WTC11 (cell line): ENCODE measurements at regions not wholly inside any gene's neighbourhood (a gene's known extent, or its start where the extent isn't known, plus 50 kb on each side); places are given as distances from the start of the nearest gene placed in this dataset.

Experiments
- ATAC-seq: fragments of 200-7000 bp; cut with Tn5 transposase; 2 replicates; pipeline ENCODE4 v1.10.0; 2021; ENCODE audit warnings: mild to moderate bottlenecking, moderate library complexity
- CTCF ChIA-PET: fragments of 300-600 bp; sonication (Branson Sonifier 250); formaldehyde crosslinking; loops from one replicate; lab custom pipeline; 2021; ENCODE audit warnings: antibody characterized with exemption; lab: Charles Lee
- POLR2A ChIA-PET: fragments of 350-600 bp; sonication (Branson Sonifier 250); formaldehyde crosslinking; loops from one replicate; lab custom pipeline; 2021; ENCODE audit warnings: antibody characterized with exemption; lab: Charles Lee
- DNase-seq: peaks from one replicate; pipeline ENCODE4 v3.0.0; 2021; ENCODE audit warnings: low spot score
- H3K27ac Mint-ChIP-seq: 2 replicates; pipeline ENCODE4 v1.8.0; 2021; ENCODE audit warnings: mixed read lengths
- H3K27me3 Mint-ChIP-seq: 2 replicates; pipeline ENCODE4 v1.8.0; 2021; ENCODE audit warnings: low read depth, mild to moderate bottlenecking, moderate library complexity, mixed read lengths
- H3K36me3 Mint-ChIP-seq: 2 replicates; pipeline ENCODE4 v1.8.0; 2021; ENCODE audit warnings: mixed read lengths
- H3K4me1 Mint-ChIP-seq: 2 replicates; pipeline ENCODE4 v1.8.0; 2022; ENCODE audit warnings: mixed read lengths
- H3K4me3 Mint-ChIP-seq: 2 replicates; pipeline ENCODE4 v1.8.0; 2021; ENCODE audit warnings: mild to moderate bottlenecking, moderate library complexity, mixed read lengths
- H3K9me3 Mint-ChIP-seq: 2 replicates; pipeline ENCODE4 v1.8.0; 2021; ENCODE audit warnings: mixed read lengths
- ATF6 ChIP-seq: sonication (generic); formaldehyde crosslinking; IDR thresholded peaks from 2 replicates; pipeline ENCODE4 v1.8.1; 2023; ENCODE audit warnings: mild to moderate bottlenecking, missing genetic modification reagents
- CTCF ChIP-seq: fragments of 200-600 bp; IDR thresholded peaks from 2 replicates; pipeline ENCODE4 v1.8.0; 2022; ENCODE audit warnings: antibody characterized with exemption
- E2F1 ChIP-seq: sonication (generic); formaldehyde crosslinking; IDR thresholded peaks from 2 replicates; pipeline ENCODE4 v1.8.0; 2022; ENCODE audit warnings: mild to moderate bottlenecking, missing genetic modification reagents
- E2F4 ChIP-seq: sonication (generic); formaldehyde crosslinking; IDR thresholded peaks from 2 replicates; pipeline ENCODE4 v1.8.1; 2022; ENCODE audit warnings: low read depth, mild to moderate bottlenecking, moderate library complexity, missing genetic modification reagents, borderline replicate concordance
- E2F5 ChIP-seq: sonication (generic); formaldehyde crosslinking; IDR thresholded peaks from 2 replicates; pipeline ENCODE4 v1.8.1; 2022; ENCODE audit warnings: mild to moderate bottlenecking, moderate library complexity, missing genetic modification reagents
- ESRRA ChIP-seq: sonication (generic); formaldehyde crosslinking; IDR thresholded peaks from 2 replicates; pipeline ENCODE4 v1.8.1; 2022; ENCODE audit warnings: mild to moderate bottlenecking, missing genetic modification reagents, borderline replicate concordance
- GTF2I ChIP-seq: fragments of 250-450 bp; sonication (Bioruptor Pico); conservative IDR thresholded peaks from 2 replicates; pipeline ENCODE4 v1.4.0; 2021; ENCODE audit warnings: mild to moderate bottlenecking
- JAZF1 ChIP-seq: fragments of 250-450 bp; sonication (Bioruptor Pico); IDR thresholded peaks from 2 replicates; pipeline ENCODE4 v1.9.0; 2021; ENCODE audit warnings: moderate library complexity, mild to moderate bottlenecking, inconsistent platforms
- JUN ChIP-seq: sonication (generic); formaldehyde crosslinking; IDR thresholded peaks from 2 replicates; pipeline ENCODE4 v1.8.0; 2023; ENCODE audit warnings: mild to moderate bottlenecking, missing genetic modification reagents
- OVOL2 ChIP-seq: fragments of 250-450 bp; sonication (Bioruptor Pico); IDR thresholded peaks from 2 replicates; pipeline ENCODE4 v1.9.0; 2021; ENCODE audit warnings: mild to moderate bottlenecking, borderline replicate concordance
- PREB ChIP-seq: sonication (generic); formaldehyde crosslinking; IDR thresholded peaks from 2 replicates; pipeline ENCODE4 v1.8.1; 2022; ENCODE audit warnings: mild to moderate bottlenecking, missing genetic modification reagents, moderate library complexity, borderline replicate concordance
- RELA ChIP-seq: sonication (generic); formaldehyde crosslinking; IDR thresholded peaks from 2 replicates; pipeline ENCODE4 v1.8.1; 2022; ENCODE audit warnings: missing genetic modification reagents, mild to moderate bottlenecking, borderline replicate concordance
- SOX15 ChIP-seq: fragments of 250-450 bp; sonication (Bioruptor Pico); IDR thresholded peaks from 2 replicates; pipeline ENCODE4 v1.9.0; 2021; ENCODE audit warnings: mild to moderate bottlenecking
- SP1 ChIP-seq: sonication (generic); formaldehyde crosslinking; conservative IDR thresholded peaks from 2 replicates; pipeline ENCODE4 v1.8.1; 2022; ENCODE audit warnings: missing genetic modification reagents
- TP53 ChIP-seq: sonication (generic); formaldehyde crosslinking; IDR thresholded peaks from 2 replicates; pipeline ENCODE4 v1.8.1; 2023; ENCODE audit warnings: mild to moderate bottlenecking, missing genetic modification reagents
- ZBTB21 ChIP-seq: sonication (generic); formaldehyde crosslinking; IDR thresholded peaks from 2 replicates; pipeline ENCODE4 v1.8.1; 2023; ENCODE audit warnings: mild to moderate bottlenecking, missing genetic modification reagents, borderline replicate concordance
- ZNF416 ChIP-seq: fragments of 250-450 bp; sonication (Bioruptor Pico); IDR thresholded peaks from 2 replicates; pipeline ENCODE4 v1.9.0; 2021; ENCODE audit warnings: mild to moderate bottlenecking, inconsistent platforms

GRCh38 chr12:34209259-34209835 lies 187.1 kb downstream of the ALG10 start (continued):
- no peak for TF ChIP-seq SP1 (CRISPR knock-in tag)
- TF ChIP-seq ATF6 (CRISPR knock-in tag), result no peak
- no peak for TF ChIP-seq E2F4 (CRISPR knock-in tag)
- TF ChIP-seq E2F5, result no peak
- TF ChIP-seq RELA, result no peak
- TF ChIP-seq JUN (CRISPR knock-in tag), result no peak
- TF ChIP-seq, all 79 proteins: peak for 0

- ChIA-PET CTCF (no interaction called here), POLR2A (no interaction called here)
- H3K27ac Mint-ChIP-seq, result no peak overlapping the region
- no peak for DNase-seq
- TF ChIP-seq CTCF (no peak), GTF2I (CRISPR knock-in tag) (no peak), TP53 (CRISPR knock-in tag) (no peak), ZBTB21 (CRISPR knock-in tag) (no peak), JAZF1 (no peak), ZNF416 (no peak), E2F1 (CRISPR knock-in tag) (no peak), E2F5 (no peak), OVOL2 (CRISPR knock-in tag) (no peak), PREB (no peak), ESRRA (no peak), SOX15 (CRISPR knock-in tag) (no peak)
- peaks cover 9% of the 10 kb centered on the region; the same call in 1 of the 2 replicates for H3K27me3 Mint-ChIP-seq
- H3K4me3 Mint-ChIP-seq, result no peak overlapping the region
- peaks cover 61% of the 10 kb centered on the region for H3K9me3 Mint-ChIP-seq
- H3K4me1 Mint-ChIP-seq, result no peaks in the 10 kb centered on the region
- peaks cover 66% of the 10 kb centered on the region for H3K36me3 Mint-ChIP-seq
- ATAC-seq, result no peak
Measured at GRCh38 chr12:34210183-34210582, 187.9 kb downstream of the ALG10 start.
